ENCODE measurements at regions not wholly inside any gene's neighbourhood (a gene's known extent, or its start where the extent isn't known, plus 50 kb on each side); places are given as distances from the start of the nearest gene placed in this dataset.

GRCh38 chr9:16180546-16180945 lies 627.7 kb downstream of the CCDC171 start:
- TF ChIP-seq CTCF (IDR thresholded peaks at IDR 0.05; ENCODE audit: unreplicated experiment) = no peak
- no TSS peak for BruUV-seq (replicated peaks)
- ChIA-PET CTCF (interaction anchor here (0.6 kb wide), 1 partner anchor 646 kb away, joined by 3 read pairs; no protein-coding TSS in a partner anchor), POLR2A (no interaction called here)
- Mint-ChIP-seq H3K9me3 (ENCODE audit: unreplicated experiment) (no peaks in the 10 kb centered on the region), H3K4me1 (ENCODE audit: insufficient read depth, unreplicated experiment) (no peaks in the 10 kb centered on the region), H3K27me3 (ENCODE audit: insufficient read depth, unreplicated experiment) (no peaks in the 10 kb centered on the region), H3K36me3 (ENCODE audit: insufficient read depth, unreplicated experiment) (no peaks in the 10 kb centered on the region), H3K4me3 (ENCODE audit: unreplicated experiment) (no peak overlapping the region), H3K27ac (ENCODE audit: low read depth, unreplicated experiment) (no peak overlapping the region)
- intact Hi-C loops (cut with micrococcal nuclease) = no loop called here
- DNase-seq (ENCODE audit: unreplicated experiment) = peak; percentile 5

DNA sequence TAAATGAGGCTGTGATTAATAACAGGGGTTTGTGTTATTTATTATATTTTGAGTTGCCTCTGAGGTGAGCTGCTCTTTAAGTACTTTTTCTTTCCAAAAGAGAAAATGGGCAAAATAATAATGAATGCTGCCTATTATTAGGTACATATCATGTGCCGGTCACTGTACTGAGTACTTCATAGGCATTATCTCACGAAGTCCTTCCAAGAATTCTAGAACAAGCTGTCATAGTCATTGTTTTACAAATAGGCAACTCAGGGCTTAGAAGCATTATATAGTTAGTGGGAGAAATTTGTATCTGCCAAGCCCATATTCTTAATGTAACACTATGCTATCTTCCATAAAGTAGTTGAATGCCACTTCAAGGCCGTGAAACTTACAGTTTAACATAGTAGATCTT lies 628.7 kb downstream of the CCDC171 start:
- Mint-ChIP-seq H3K4me3 (ENCODE audit: unreplicated experiment) (no peak overlapping the region), H3K9me3 (ENCODE audit: unreplicated experiment) (no peaks in the 10 kb centered on the region), H3K36me3 (ENCODE audit: insufficient read depth, unreplicated experiment) (no peaks in the 10 kb centered on the region), H3K27me3 (ENCODE audit: insufficient read depth, unreplicated experiment) (no peaks in the 10 kb centered on the region), H3K4me1 (ENCODE audit: insufficient read depth, unreplicated experiment) (no peaks in the 10 kb centered on the region), H3K27ac (ENCODE audit: low read depth, unreplicated experiment) (no peak overlapping the region)
- ChIA-PET CTCF (no interaction called here), POLR2A (no interaction called here)
- intact Hi-C loops (cut with micrococcal nuclease) = no loop called here
- TF ChIP-seq CTCF (IDR thresholded peaks at IDR 0.05; ENCODE audit: unreplicated experiment) = no peak
- DNase-seq (ENCODE audit: unreplicated experiment) = no peak
- no TSS peak for BruUV-seq (replicated peaks)

DNA sequence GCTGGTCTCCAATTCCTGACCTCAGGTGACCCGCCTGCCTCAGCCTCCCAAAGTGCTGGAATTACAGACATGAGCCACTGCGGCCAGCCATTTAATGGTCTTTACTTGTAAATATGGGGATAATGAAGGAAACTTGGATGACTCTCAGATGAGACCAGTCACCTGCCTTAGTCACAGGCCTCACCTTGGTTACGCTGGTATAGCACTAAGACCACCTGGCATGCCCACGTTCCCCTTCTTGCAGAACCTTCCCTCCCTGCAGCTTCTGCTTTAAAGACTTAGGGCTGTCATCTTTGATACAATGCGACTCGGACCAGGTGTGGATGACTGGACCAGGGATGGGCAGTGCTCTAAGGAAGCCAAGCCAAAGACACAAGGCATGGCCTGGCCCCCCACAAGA lies 629.9 kb downstream of the CCDC171 start:
- no peak for DNase-seq (ENCODE audit: unreplicated experiment)
- intact Hi-C loops (cut with micrococcal nuclease) = no loop called here
- no peak for TF ChIP-seq CTCF (IDR thresholded peaks at IDR 0.05; ENCODE audit: unreplicated experiment)
- no peaks in the 10 kb centered on the region for H3K9me3 Mint-ChIP-seq (ENCODE audit: unreplicated experiment)
- H3K27me3 Mint-ChIP-seq (ENCODE audit: insufficient read depth, unreplicated experiment) = no peaks in the 10 kb centered on the region
- no TSS peak for BruUV-seq (replicated peaks)
- no peaks in the 10 kb centered on the region for H3K36me3 Mint-ChIP-seq (ENCODE audit: insufficient read depth, unreplicated experiment)
- ChIA-PET CTCF (no interaction called here), POLR2A (no interaction called here)
- no peak overlapping the region for H3K27ac Mint-ChIP-seq (ENCODE audit: low read depth, unreplicated experiment)
- H3K4me1 Mint-ChIP-seq (ENCODE audit: insufficient read depth, unreplicated experiment) = no peaks in the 10 kb centered on the region
- H3K4me3 Mint-ChIP-seq (ENCODE audit: unreplicated experiment) = no peak overlapping the region

- no peak for TF ChIP-seq CTCF (IDR thresholded peaks at IDR 0.05; ENCODE audit: unreplicated experiment)
- intact Hi-C loops (cut with micrococcal nuclease) = no loop called here
- CTCF ChIA-PET = interaction anchor here (0.6 kb wide), 1 partner anchor 502 kb away, joined by 5 read pairs; no protein-coding TSS in a partner anchor
- no TSS peak for BruUV-seq (replicated peaks)
- H3K9me3 Mint-ChIP-seq (ENCODE audit: unreplicated experiment) = peaks cover 12% of the 10 kb centered on the region
- no peak overlapping the region for H3K27ac Mint-ChIP-seq (ENCODE audit: low read depth, unreplicated experiment)
- no peaks in the 10 kb centered on the region for H3K4me1 Mint-ChIP-seq (ENCODE audit: insufficient read depth, unreplicated experiment)
- H3K4me3 Mint-ChIP-seq (ENCODE audit: unreplicated experiment) = no peak overlapping the region
- H3K27me3 Mint-ChIP-seq (ENCODE audit: insufficient read depth, unreplicated experiment) = no peaks in the 10 kb centered on the region
- no peak for DNase-seq (ENCODE audit: unreplicated experiment)
- POLR2A ChIA-PET = interaction anchor here (0.6 kb wide), 1 partner anchor 238 kb away, joined by 3 read pairs; no protein-coding TSS in a partner anchor
- no peaks in the 10 kb centered on the region for H3K36me3 Mint-ChIP-seq (ENCODE audit: insufficient read depth, unreplicated experiment)
Measured at GRCh38 chr9:16184964-16185646, 632.3 kb downstream of the CCDC171 start.
